IMR-90 (cell line): ENCODE measurements at regions not wholly inside any gene's neighbourhood (a gene's known extent, or its start where the extent isn't known, plus 50 kb on each side); places are given as distances from the start of the nearest gene placed in this dataset.

Experiments
- CEBPB ChIP-seq: IDR thresholded peaks from 2 replicates; pipeline ENCODE4 v1.6.1; 2012; ENCODE audit warnings: low read depth, low read length, improper control_type of control experiment
- CHD1 ChIP-seq: IDR thresholded peaks from 2 replicates; pipeline ENCODE4 v1.6.1; 2012; ENCODE audit warnings: low read depth, low read length, improper control_type of control experiment
- MAZ ChIP-seq: IDR thresholded peaks from 2 replicates; pipeline ENCODE4 v1.6.1; 2012; ENCODE audit warnings: low read depth, mild to moderate bottlenecking, low read length, improper control_type of control experiment, moderate library complexity, borderline replicate concordance
- POLR2A ChIP-seq: IDR thresholded peaks from 2 replicates; pipeline ENCODE4 v1.6.1; 2012; ENCODE audit warnings: mild to moderate bottlenecking, low read depth, low read length
- RAD21 ChIP-seq: IDR thresholded peaks from 2 replicates; pipeline ENCODE4 v1.6.1; 2012; ENCODE audit warnings: low read length, improper control_type of control experiment
- RCOR1 ChIP-seq: IDR thresholded peaks from 2 replicates; pipeline ENCODE4 v1.6.1; 2012; ENCODE audit warnings: mild to moderate bottlenecking, low read length, improper control_type of control experiment; ENCODE audit not compliant: insufficient replicate concordance
- RFX5 ChIP-seq: IDR thresholded peaks from 2 replicates; pipeline ENCODE4 v1.8.0; 2012; ENCODE audit warnings: low read depth, mild to moderate bottlenecking, low read length, moderate library complexity
- SMC3 ChIP-seq: fragments of 150-350 bp; IDR thresholded peaks from 2 replicates; pipeline ENCODE4 v1.6.1; 2016; ENCODE audit warnings: low read depth, mild to moderate bottlenecking, antibody characterized with exemption, low read length, moderate library complexity
- TF ChIP-seq, protein P1 (sequence below): conservative IDR thresholded peaks from 2 replicates; pipeline ENCODE4 v1.5.1; 2012; ENCODE audit warnings: mild to moderate bottlenecking, low read depth, low read length, improper control_type of control experiment

- TF ChIP-seq CHD1 (no peak), RAD21 (no peak), SMC3 (no peak), RFX5 (no peak), RCOR1 (no peak), POLR2A (no peak), CEBPB (no peak), MAZ (no peak)
- TF ChIP-seq, protein P1, sequence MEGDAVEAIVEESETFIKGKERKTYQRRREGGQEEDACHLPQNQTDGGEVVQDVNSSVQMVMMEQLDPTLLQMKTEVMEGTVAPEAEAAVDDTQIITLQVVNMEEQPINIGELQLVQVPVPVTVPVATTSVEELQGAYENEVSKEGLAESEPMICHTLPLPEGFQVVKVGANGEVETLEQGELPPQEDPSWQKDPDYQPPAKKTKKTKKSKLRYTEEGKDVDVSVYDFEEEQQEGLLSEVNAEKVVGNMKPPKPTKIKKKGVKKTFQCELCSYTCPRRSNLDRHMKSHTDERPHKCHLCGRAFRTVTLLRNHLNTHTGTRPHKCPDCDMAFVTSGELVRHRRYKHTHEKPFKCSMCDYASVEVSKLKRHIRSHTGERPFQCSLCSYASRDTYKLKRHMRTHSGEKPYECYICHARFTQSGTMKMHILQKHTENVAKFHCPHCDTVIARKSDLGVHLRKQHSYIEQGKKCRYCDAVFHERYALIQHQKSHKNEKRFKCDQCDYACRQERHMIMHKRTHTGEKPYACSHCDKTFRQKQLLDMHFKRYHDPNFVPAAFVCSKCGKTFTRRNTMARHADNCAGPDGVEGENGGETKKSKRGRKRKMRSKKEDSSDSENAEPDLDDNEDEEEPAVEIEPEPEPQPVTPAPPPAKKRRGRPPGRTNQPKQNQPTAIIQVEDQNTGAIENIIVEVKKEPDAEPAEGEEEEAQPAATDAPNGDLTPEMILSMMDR, result no peak
Observed at GRCh38 chr1:238370599-238370998, 479.9 kb upstream of the ZP4 start.
